Loucy (cell line): ENCODE measurements at regions not wholly inside any gene's neighbourhood (a gene's known extent, or its start where the extent isn't known, plus 50 kb on each side); places are given as distances from the start of the nearest gene placed in this dataset.

Experiments
- H2AFZ ChIP-seq: fragments of 200-600 bp; sonication (generic); 2 replicates; pipeline ENCODE4 v1.6.0; 2016; ENCODE audit warnings: antibody characterized with exemption, mild to moderate bottlenecking, low read length, moderate library complexity
- H3F3A ChIP-seq: fragments of 200-600 bp; 2 replicates; pipeline ENCODE4 v1.6.0; 2016; ENCODE audit warnings: antibody characterized with exemption, low read depth, mild to moderate bottlenecking
- H3K27me3 ChIP-seq: fragments of 200-600 bp; sonication (generic); 2 replicates; pipeline ENCODE4 v1.6.1; 2014; ENCODE audit warnings: low read length, mild to moderate bottlenecking; ENCODE audit not compliant: insufficient read depth, poor library complexity, severe bottlenecking
- H3K36me3 ChIP-seq: fragments of 200-600 bp; sonication (generic); 2 replicates; pipeline ENCODE4 v1.6.1; 2016; ENCODE audit warnings: low read length; ENCODE audit not compliant: insufficient read depth
- H3K4me1 ChIP-seq: fragments of 200-600 bp; sonication (generic); 2 replicates; pipeline ENCODE4 v1.5.1; 2014; ENCODE audit warnings: low read length, mild to moderate bottlenecking; ENCODE audit not compliant: insufficient read depth, poor library complexity, severe bottlenecking
- H3K4me2 ChIP-seq: fragments of 200-600 bp; sonication (generic); 2 replicates; pipeline ENCODE4 v1.6.0; 2014; ENCODE audit warnings: antibody characterized with exemption, low read length, low read depth, mild to moderate bottlenecking; ENCODE audit not compliant: poor library complexity, severe bottlenecking
- H3K4me3 ChIP-seq: fragments of 200-600 bp; sonication (generic); 2 replicates; pipeline ENCODE4 v1.5.1; 2014; ENCODE audit warnings: low read length, mild to moderate bottlenecking, mixed read lengths; ENCODE audit not compliant: poor library complexity, severe bottlenecking
- H3K79me2 ChIP-seq: fragments of 200-600 bp; sonication (generic); 2 replicates; pipeline ENCODE4 v1.6.1; 2014; ENCODE audit warnings: low read length; ENCODE audit not compliant: insufficient read depth
- H3K9ac ChIP-seq: fragments of 200-600 bp; sonication (generic); 2 replicates; pipeline ENCODE4 v1.6.0; 2014; ENCODE audit warnings: mild to moderate bottlenecking, low read depth, low read length, moderate library complexity; ENCODE audit not compliant: poor library complexity, severe bottlenecking
- H3K9me2 ChIP-seq: fragments of 200-600 bp; sonication (generic); replicated peaks from 2 replicates; pipeline ENCODE4 v1.6.1; 2016; ENCODE audit warnings: low read depth, low read length, mixed read lengths
- H3K9me3 ChIP-seq: fragments of 200-600 bp; sonication (generic); 2 replicates; pipeline ENCODE4 v1.6.1; 2014; ENCODE audit warnings: mild to moderate bottlenecking, antibody characterized with exemption, low read length, low read depth; ENCODE audit not compliant: insufficient read depth
- H4K20me1 ChIP-seq: fragments of 200-600 bp; sonication (generic); 2 replicates; pipeline ENCODE4 v1.6.0; 2014; ENCODE audit warnings: antibody characterized with exemption, low read length, mild to moderate bottlenecking; ENCODE audit not compliant: insufficient read depth, poor library complexity, severe bottlenecking
- CTCF ChIP-seq: fragments of 200-600 bp; sonication (generic); conservative IDR thresholded peaks from 2 replicates; pipeline ENCODE4 v1.5.1; 2014; ENCODE audit warnings: mild to moderate bottlenecking, antibody characterized with exemption, low read length
- EZH2phosphoT487 ChIP-seq: fragments of 200-600 bp; IDR thresholded peaks from 2 replicates; pipeline ENCODE4 v1.6.1; 2018; ENCODE audit warnings: antibody characterized with exemption, mild to moderate bottlenecking, moderate library complexity, borderline replicate concordance

- Histone ChIP-seq H3K9ac (no peak overlapping the region), H3K79me2 (no peaks in the 10 kb centered on the region), H3K27me3 (no peaks in the 10 kb centered on the region), H4K20me1 (no peaks in the 10 kb centered on the region), H2AFZ (no peak overlapping the region), H3K4me3 (no peak overlapping the region), H3K4me1 (no peaks in the 10 kb centered on the region), H3F3A (no peaks in the 10 kb centered on the region), H3K4me2 (no peak overlapping the region), H3K9me3 (no peaks in the 10 kb centered on the region), H3K36me3 (no peaks in the 10 kb centered on the region), H3K9me2 (no peaks in the 10 kb centered on the region)
- TF ChIP-seq EZH2phosphoT487 (no peak), CTCF (no peak)
Observed at GRCh38 chr11:110890995-110891394, 178.8 kb upstream of the ARHGAP20 start.

- Histone ChIP-seq H3K9me3 (no peaks in the 10 kb centered on the region), H3K27me3 (no peaks in the 10 kb centered on the region), H3K4me3 (no peak overlapping the region), H3K4me1 (peaks cover 7% of the 10 kb centered on the region), H3K36me3 (no peaks in the 10 kb centered on the region), H3K9ac (no peak overlapping the region), H3K4me2 (no peak overlapping the region), H4K20me1 (no peaks in the 10 kb centered on the region), H2AFZ (no peak overlapping the region), H3F3A (no peaks in the 10 kb centered on the region), H3K79me2 (no peaks in the 10 kb centered on the region), H3K9me2 (no peaks in the 10 kb centered on the region)
- TF ChIP-seq EZH2phosphoT487 = no peak
- TF ChIP-seq CTCF = no peak
Observed at GRCh38 chr11:110886288-110886970, 174.2 kb upstream of the ARHGAP20 start.

- H3K27me3 ChIP-seq = no peaks in the 10 kb centered on the region
- no peaks in the 10 kb centered on the region for H3K9me2 ChIP-seq
- H3K4me1 ChIP-seq = peaks cover 8% of the 10 kb centered on the region
- H3K4me3 ChIP-seq = no peak overlapping the region
- H3K79me2 ChIP-seq = no peaks in the 10 kb centered on the region
- no peaks in the 10 kb centered on the region for H3F3A ChIP-seq
- H3K9ac ChIP-seq = no peak overlapping the region
- H3K9me3 ChIP-seq = no peaks in the 10 kb centered on the region
- H4K20me1 ChIP-seq = no peaks in the 10 kb centered on the region
- no peak overlapping the region for H3K4me2 ChIP-seq
- H2AFZ ChIP-seq = no peak overlapping the region
- no peaks in the 10 kb centered on the region for H3K36me3 ChIP-seq
- TF ChIP-seq CTCF (no peak), EZH2phosphoT487 (no peak)
Observed at GRCh38 chr11:110883256-110883655, 171.0 kb upstream of the ARHGAP20 start.
